Loucy (cell line): ENCODE measurements at regions not wholly inside any gene's neighbourhood (a gene's known extent, or its start where the extent isn't known, plus 50 kb on each side); places are given as distances from the start of the nearest gene placed in this dataset.

Source experiments
- H2AFZ ChIP-seq: fragments of 200-600 bp; sonication (generic); 2 replicates; pipeline ENCODE4 v1.6.0; 2016; ENCODE audit warnings: antibody characterized with exemption, mild to moderate bottlenecking, low read length, moderate library complexity
- H3F3A ChIP-seq: fragments of 200-600 bp; 2 replicates; pipeline ENCODE4 v1.6.0; 2016; ENCODE audit warnings: antibody characterized with exemption, low read depth, mild to moderate bottlenecking
- H3K27me3 ChIP-seq: fragments of 200-600 bp; sonication (generic); 2 replicates; pipeline ENCODE4 v1.6.1; 2014; ENCODE audit warnings: low read length, mild to moderate bottlenecking; ENCODE audit not compliant: insufficient read depth, poor library complexity, severe bottlenecking
- H3K36me3 ChIP-seq: fragments of 200-600 bp; sonication (generic); 2 replicates; pipeline ENCODE4 v1.6.1; 2016; ENCODE audit warnings: low read length; ENCODE audit not compliant: insufficient read depth
- H3K4me1 ChIP-seq: fragments of 200-600 bp; sonication (generic); 2 replicates; pipeline ENCODE4 v1.5.1; 2014; ENCODE audit warnings: low read length, mild to moderate bottlenecking; ENCODE audit not compliant: insufficient read depth, poor library complexity, severe bottlenecking
- H3K4me2 ChIP-seq: fragments of 200-600 bp; sonication (generic); 2 replicates; pipeline ENCODE4 v1.6.0; 2014; ENCODE audit warnings: antibody characterized with exemption, low read length, low read depth, mild to moderate bottlenecking; ENCODE audit not compliant: poor library complexity, severe bottlenecking
- H3K4me3 ChIP-seq: fragments of 200-600 bp; sonication (generic); 2 replicates; pipeline ENCODE4 v1.5.1; 2014; ENCODE audit warnings: low read length, mild to moderate bottlenecking, mixed read lengths; ENCODE audit not compliant: poor library complexity, severe bottlenecking
- H3K79me2 ChIP-seq: fragments of 200-600 bp; sonication (generic); 2 replicates; pipeline ENCODE4 v1.6.1; 2014; ENCODE audit warnings: low read length; ENCODE audit not compliant: insufficient read depth
- H3K9ac ChIP-seq: fragments of 200-600 bp; sonication (generic); 2 replicates; pipeline ENCODE4 v1.6.0; 2014; ENCODE audit warnings: mild to moderate bottlenecking, low read depth, low read length, moderate library complexity; ENCODE audit not compliant: poor library complexity, severe bottlenecking
- H3K9me2 ChIP-seq: fragments of 200-600 bp; sonication (generic); replicated peaks from 2 replicates; pipeline ENCODE4 v1.6.1; 2016; ENCODE audit warnings: low read depth, low read length, mixed read lengths
- H3K9me3 ChIP-seq: fragments of 200-600 bp; sonication (generic); 2 replicates; pipeline ENCODE4 v1.6.1; 2014; ENCODE audit warnings: mild to moderate bottlenecking, antibody characterized with exemption, low read length, low read depth; ENCODE audit not compliant: insufficient read depth
- H4K20me1 ChIP-seq: fragments of 200-600 bp; sonication (generic); 2 replicates; pipeline ENCODE4 v1.6.0; 2014; ENCODE audit warnings: antibody characterized with exemption, low read length, mild to moderate bottlenecking; ENCODE audit not compliant: insufficient read depth, poor library complexity, severe bottlenecking
- CTCF ChIP-seq: fragments of 200-600 bp; sonication (generic); conservative IDR thresholded peaks from 2 replicates; pipeline ENCODE4 v1.5.1; 2014; ENCODE audit warnings: mild to moderate bottlenecking, antibody characterized with exemption, low read length
- EZH2phosphoT487 ChIP-seq: fragments of 200-600 bp; IDR thresholded peaks from 2 replicates; pipeline ENCODE4 v1.6.1; 2018; ENCODE audit warnings: antibody characterized with exemption, mild to moderate bottlenecking, moderate library complexity, borderline replicate concordance

GRCh38 chr6:6859722-6860121, 248.0 kb upstream of the RREB1 start:
- no peaks in the 10 kb centered on the region for H3K79me2 ChIP-seq
- H3K9me3 ChIP-seq = no peaks in the 10 kb centered on the region
- no peaks in the 10 kb centered on the region for H3K36me3 ChIP-seq
- peaks cover 15% of the 10 kb centered on the region for H3K4me1 ChIP-seq
- H3K9me2 ChIP-seq = no peaks in the 10 kb centered on the region
- H3K4me3 ChIP-seq = no peak overlapping the region
- TF ChIP-seq CTCF = no peak
- no peak for TF ChIP-seq EZH2phosphoT487
- no peak overlapping the region for H3K4me2 ChIP-seq
- no peak overlapping the region for H3K9ac ChIP-seq
- no peaks in the 10 kb centered on the region for H3K27me3 ChIP-seq
- no peaks in the 10 kb centered on the region for H3F3A ChIP-seq
- no peak overlapping the region for H2AFZ ChIP-seq
- H4K20me1 ChIP-seq = no peaks in the 10 kb centered on the region

- no peak overlapping the region for H3K4me2 ChIP-seq
- no peaks in the 10 kb centered on the region for H3K9me2 ChIP-seq
- H3K4me3 ChIP-seq = no peak overlapping the region
- peaks cover 15% of the 10 kb centered on the region for H3K4me1 ChIP-seq
- no peak overlapping the region for H3K9ac ChIP-seq
- no peaks in the 10 kb centered on the region for H3K36me3 ChIP-seq
- no peaks in the 10 kb centered on the region for H3K79me2 ChIP-seq
- H2AFZ ChIP-seq = no peak overlapping the region
- H3K27me3 ChIP-seq = no peaks in the 10 kb centered on the region
- TF ChIP-seq EZH2phosphoT487 = no peak
- no peaks in the 10 kb centered on the region for H3F3A ChIP-seq
- no peaks in the 10 kb centered on the region for H4K20me1 ChIP-seq
- no peaks in the 10 kb centered on the region for H3K9me3 ChIP-seq
These were observed 246.9 kb upstream of the RREB1 start for GRCh38 chr6:6860863-6861262.

GRCh38 chr6:6861351-6861894, 246.3 kb upstream of the RREB1 start:
- no peak for TF ChIP-seq CTCF
- TF ChIP-seq EZH2phosphoT487 = no peak
- H3K4me1 ChIP-seq = peaks cover 10% of the 10 kb centered on the region
- no peak overlapping the region for H3K9ac ChIP-seq
- H3K27me3 ChIP-seq = no peaks in the 10 kb centered on the region
- H2AFZ ChIP-seq = no peak overlapping the region
- no peaks in the 10 kb centered on the region for H3K9me2 ChIP-seq
- no peaks in the 10 kb centered on the region for H3K36me3 ChIP-seq
- no peaks in the 10 kb centered on the region for H3F3A ChIP-seq
- no peak overlapping the region for H3K4me2 ChIP-seq
- H4K20me1 ChIP-seq = no peaks in the 10 kb centered on the region
- no peaks in the 10 kb centered on the region for H3K79me2 ChIP-seq
- no peaks in the 10 kb centered on the region for H3K9me3 ChIP-seq
- H3K4me3 ChIP-seq = no peak overlapping the region

GRCh38 chr6:6861995-6862394, 245.8 kb upstream of the RREB1 start:
- Histone ChIP-seq H3K9ac (no peak overlapping the region), H3K9me3 (no peaks in the 10 kb centered on the region), H3K9me2 (no peaks in the 10 kb centered on the region), H2AFZ (no peak overlapping the region), H4K20me1 (no peaks in the 10 kb centered on the region), H3K27me3 (no peaks in the 10 kb centered on the region), H3K4me3 (no peak overlapping the region), H3F3A (no peaks in the 10 kb centered on the region), H3K36me3 (no peaks in the 10 kb centered on the region), H3K79me2 (no peaks in the 10 kb centered on the region), H3K4me1 (peaks cover 4% of the 10 kb centered on the region), H3K4me2 (no peak overlapping the region)
- TF ChIP-seq CTCF = no peak
- no peak for TF ChIP-seq EZH2phosphoT487
